Right lobe of liver (tissue), 4 donors: ENCODE measurements at regions not wholly inside any gene's neighbourhood (a gene's known extent, or its start where the extent isn't known, plus 50 kb on each side); places are given as distances from the start of the nearest gene placed in this dataset.

Experiments
- POLR2A ChIP-seq: fragments of 450-650 bp; IDR thresholded peaks from one replicate; pipeline ENCODE4 v1.6.1; 2017; ENCODE audit warnings: antibody characterized with exemption, mild to moderate bottlenecking
- TF ChIP-seq, protein P1 (sequence below), 4 donors: fragments of 200-600 bp in 3 of 4; fragments of 450-650 bp in 1 of 4; IDR thresholded peaks; one replicate each; pipeline versions ENCODE4 v1.5.1 to v1.8.0; 2016 to 2022; ENCODE audit warnings: antibody characterized with exemption in 4 of 4, mild to moderate bottlenecking in 2 of 4
- donor health status: DM: no; HTN: no; CAD: no.
- donor health status: DM: no; HTN: no; CAD: no.
- donor health status: DM: no; HTN: yes; CAD: no.

DNA sequence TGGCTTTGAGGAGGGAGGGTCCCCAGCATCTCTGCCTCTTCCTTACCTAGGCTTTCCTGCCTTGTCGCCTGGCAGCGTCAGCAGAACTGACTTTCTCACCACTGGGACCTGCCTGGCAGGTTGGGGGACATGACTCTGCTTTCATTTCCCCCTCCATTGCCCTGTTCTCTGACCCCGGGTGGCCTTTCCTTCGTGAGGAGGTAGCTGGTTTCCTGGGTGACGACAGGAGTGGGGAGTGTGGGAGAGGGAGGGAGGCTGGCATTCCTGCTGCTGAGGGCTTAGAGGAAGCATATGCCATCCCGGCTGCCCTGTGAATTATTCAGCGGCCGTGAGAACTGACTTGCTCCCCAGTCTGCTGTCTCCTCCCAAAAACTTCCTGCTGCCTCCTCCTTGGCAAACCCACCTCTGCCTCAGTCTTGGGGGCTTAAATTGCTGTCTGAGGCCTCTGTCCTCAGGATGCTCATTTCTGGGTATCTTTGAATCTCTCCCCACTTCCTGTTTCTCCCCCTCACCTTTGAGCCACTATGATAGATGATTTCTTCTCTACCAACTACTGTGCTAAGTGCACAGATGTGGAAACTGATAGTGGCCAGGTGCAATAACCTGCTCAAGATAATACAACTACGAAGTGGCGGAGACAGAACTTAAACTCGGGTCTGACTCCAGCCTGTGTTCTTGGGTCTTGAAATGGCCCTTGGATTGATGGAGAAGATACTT, 182.0 kb upstream of the CSF3R start:
- TF ChIP-seq, protein P1, sequence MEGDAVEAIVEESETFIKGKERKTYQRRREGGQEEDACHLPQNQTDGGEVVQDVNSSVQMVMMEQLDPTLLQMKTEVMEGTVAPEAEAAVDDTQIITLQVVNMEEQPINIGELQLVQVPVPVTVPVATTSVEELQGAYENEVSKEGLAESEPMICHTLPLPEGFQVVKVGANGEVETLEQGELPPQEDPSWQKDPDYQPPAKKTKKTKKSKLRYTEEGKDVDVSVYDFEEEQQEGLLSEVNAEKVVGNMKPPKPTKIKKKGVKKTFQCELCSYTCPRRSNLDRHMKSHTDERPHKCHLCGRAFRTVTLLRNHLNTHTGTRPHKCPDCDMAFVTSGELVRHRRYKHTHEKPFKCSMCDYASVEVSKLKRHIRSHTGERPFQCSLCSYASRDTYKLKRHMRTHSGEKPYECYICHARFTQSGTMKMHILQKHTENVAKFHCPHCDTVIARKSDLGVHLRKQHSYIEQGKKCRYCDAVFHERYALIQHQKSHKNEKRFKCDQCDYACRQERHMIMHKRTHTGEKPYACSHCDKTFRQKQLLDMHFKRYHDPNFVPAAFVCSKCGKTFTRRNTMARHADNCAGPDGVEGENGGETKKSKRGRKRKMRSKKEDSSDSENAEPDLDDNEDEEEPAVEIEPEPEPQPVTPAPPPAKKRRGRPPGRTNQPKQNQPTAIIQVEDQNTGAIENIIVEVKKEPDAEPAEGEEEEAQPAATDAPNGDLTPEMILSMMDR (IDR thresholded peaks at IDR 0.05), result no peak
- TF ChIP-seq POLR2A, result no peak
